CD14-positive monocyte (primary cell): ENCODE measurements at regions not wholly inside any gene's neighbourhood (a gene's known extent, or its start where the extent isn't known, plus 50 kb on each side); places are given as distances from the start of the nearest gene placed in this dataset.

Source experiments
- DNase-seq, 3 donors: peaks; one replicate each; pipeline ENCODE4 v3.0.0-alpha.2; 2011 to 2022
- H2AFZ ChIP-seq: 2 replicates; pipeline ENCODE4 v1.6.0; 2012; ENCODE audit warnings: mild to moderate bottlenecking, low read depth, low read length, inconsistent platforms; ENCODE audit not compliant: insufficient read depth, poor library complexity, severe bottlenecking
- H3K27ac ChIP-seq, 2 donors: 1 replicate in 1 of 2; 2 replicates in 1 of 2; pipeline ENCODE4 v1.5.1; 2012 to 2013; ENCODE audit warnings: low read length in 2 of 2, control low read depth in 1 of 2, inconsistent platforms in 1 of 2, low read depth in 1 of 2, mild to moderate bottlenecking in 1 of 2
- H3K27me3 ChIP-seq, 2 donors: one replicate each; pipeline versions ENCODE4 v1.6.0 to v1.6.1; 2011 to 2013; ENCODE audit warnings: low read length in 2 of 2; ENCODE audit not compliant: control insufficient read depth in 2 of 2, insufficient read depth in 2 of 2
- H3K36me3 ChIP-seq, 2 donors: replicated peaks in 1 of 2; 1 replicate in 1 of 2; 2 replicates in 1 of 2; pipeline versions ENCODE4 v1.5.1 to v1.6.1; 2012 to 2013; ENCODE audit warnings: low read length in 2 of 2, control low read depth in 1 of 2, inconsistent platforms in 1 of 2, mild to moderate bottlenecking in 1 of 2; ENCODE audit not compliant: insufficient read depth in 2 of 2, control insufficient read depth in 1 of 2
- H3K4me1 ChIP-seq, 2 donors: 1 replicate in 1 of 2; 2 replicates in 1 of 2; pipeline versions ENCODE4 v1.5.1 to v1.6.1; 2012 to 2013; ENCODE audit warnings: low read length in 2 of 2, control low read depth in 1 of 2, inconsistent platforms in 1 of 2, mild to moderate bottlenecking in 1 of 2, moderate library complexity in 1 of 2; ENCODE audit not compliant: insufficient read depth in 2 of 2, control insufficient read depth in 1 of 2
- H3K4me2 ChIP-seq: replicated peaks from 2 replicates; pipeline ENCODE3; 2012; ENCODE audit warnings: low read length, moderate library complexity, mild to moderate bottlenecking; ENCODE audit not compliant: poor library complexity, severe bottlenecking; ENCODE audit errors: extremely low read depth
- H3K4me3 ChIP-seq, 3 experiments: fragments of 200-600 bp in 1 of 3; sonication (generic) in 1 of 3; replicated peaks in 1 of 3; 1 replicate in 2 of 3; 2 replicates in 1 of 3; pipeline ENCODE4 v1.5.1; 2011 to 2013; ENCODE audit warnings: low read length in 3 of 3, mild to moderate bottlenecking in 3 of 3, control low read depth in 2 of 3, low read depth in 2 of 3, inconsistent platforms in 1 of 3, moderate library complexity in 1 of 3
- H3K79me2 ChIP-seq: 2 replicates; pipeline ENCODE4 v1.6.0; 2012; ENCODE audit warnings: mild to moderate bottlenecking, control low read depth, inconsistent platforms, low read length, moderate library complexity; ENCODE audit not compliant: insufficient read depth
- H3K9ac ChIP-seq: 2 replicates; pipeline ENCODE4 v1.6.0; 2017; ENCODE audit warnings: low read length, mild to moderate bottlenecking; ENCODE audit not compliant: insufficient read depth, poor library complexity, severe bottlenecking
- H3K9me3 ChIP-seq, 2 donors: replicated peaks in 1 of 2; 1 replicate in 1 of 2; 2 replicates in 1 of 2; pipeline versions ENCODE4 v1.5.1 to v1.6.1; 2012 to 2013; ENCODE audit warnings: low read length in 2 of 2, control low read depth in 1 of 2; ENCODE audit not compliant: control insufficient read depth in 1 of 2, insufficient read depth in 1 of 2
- H4K20me1 ChIP-seq: 2 replicates; pipeline ENCODE4 v1.6.0; 2012; ENCODE audit warnings: mild to moderate bottlenecking, low read length, control low read depth, moderate library complexity; ENCODE audit not compliant: insufficient read depth
- H3K27ac Mint-ChIP-seq, 7 donors: one replicate each; pipeline ENCODE4 v1.8.0; 2020; ENCODE audit warnings: mild to moderate bottlenecking in 7 of 7, mixed read lengths in 7 of 7, moderate library complexity in 6 of 7, inconsistent platforms in 2 of 7
- H3K27me3 Mint-ChIP-seq, 3 donors: one replicate each; pipeline ENCODE4 v1.8.0; 2021 to 2022; ENCODE audit warnings: low read depth in 3 of 3, mild to moderate bottlenecking in 3 of 3, mixed read lengths in 3 of 3, moderate library complexity in 3 of 3, inconsistent platforms in 1 of 3
- H3K36me3 Mint-ChIP-seq, 2 donors: one replicate each; pipeline ENCODE4 v1.8.0; 2020; ENCODE audit warnings: mixed read lengths in 2 of 2, inconsistent platforms in 1 of 2, mild to moderate bottlenecking in 1 of 2
- H3K4me1 Mint-ChIP-seq: one replicate; pipeline ENCODE4 v1.8.0; 2020; ENCODE audit warnings: mild to moderate bottlenecking, mixed read lengths
- H3K4me3 Mint-ChIP-seq, 2 donors: one replicate each; pipeline ENCODE4 v1.8.0; 2020; ENCODE audit warnings: mild to moderate bottlenecking in 2 of 2, mixed read lengths in 2 of 2, moderate library complexity in 1 of 2
- H3K9me3 Mint-ChIP-seq, 7 donors: one replicate each; pipeline ENCODE4 v1.8.0; 2020 to 2022; ENCODE audit warnings: mixed read lengths in 7 of 7, mild to moderate bottlenecking in 6 of 7, moderate library complexity in 6 of 7, inconsistent platforms in 2 of 7
- CTCF ChIP-seq: fragments of 200-600 bp; IDR thresholded peaks from one replicate; pipeline ENCODE4 v1.8.0; 2022; ENCODE audit warnings: antibody characterized with exemption, mild to moderate bottlenecking
- WGBS: methylation state at CpG from one replicate; pipeline ENCODE4 v1.1.5; 2013; ENCODE audit warnings: missing lambda C conversion rate; ENCODE audit not compliant: insufficient coverage; 5-methylcytosine and 5-hydroxymethylcytosine counted together
- intact Hi-C, 2 donors: fragments of 100-400 bp; cut with micrococcal nuclease; formaldehyde crosslinking; loops; one replicate each; pipeline versions ENCODE4 v1.15.0 to v1.15.1; 2023

GRCh38 chr18:65548316-65548715 is 202.5 kb upstream of the CDH7 start:
- Histone ChIP-seq H3K4me3 (no peak overlapping the region), H2AFZ (no peak overlapping the region), H3K27ac (no peak overlapping the region), H3K79me2 (no peaks in the 10 kb centered on the region), H3K36me3 (no peaks in the 10 kb centered on the region), H3K27me3 (no peaks in the 10 kb centered on the region), H3K9ac (no peak overlapping the region), H3K9me3 (no peaks in the 10 kb centered on the region), H4K20me1 (no peaks in the 10 kb centered on the region), H3K4me1 (no peaks in the 10 kb centered on the region), H3K4me2 (no peak overlapping the region)
- no CpG with 5 or more reads among the region's 3 CpGs for WGBS
- H3K27ac Mint-ChIP-seq: no peak overlapping the region
- no peak for DNase-seq
- H3K4me1 Mint-ChIP-seq: no peaks in the 10 kb centered on the region
- intact Hi-C loops: no loop called here
- H3K4me3 Mint-ChIP-seq: no peak overlapping the region
- no peaks in the 10 kb centered on the region for H3K36me3 Mint-ChIP-seq
- no peaks in the 10 kb centered on the region for H3K27me3 Mint-ChIP-seq
- H3K9me3 Mint-ChIP-seq: peaks cover 0 to 7% (median 2%) of the 10 kb centered on the region in 7 donors
- TF ChIP-seq CTCF: no peak

GRCh38 chr18:65547046-65547445 is 203.8 kb upstream of the CDH7 start:
- Mint-ChIP-seq H3K4me3 (no peak overlapping the region), H3K36me3 (no peaks in the 10 kb centered on the region), H3K4me1 (no peaks in the 10 kb centered on the region), H3K27ac (no peak overlapping the region), H3K9me3 (peaks cover 0 to 5% (median 2%) of the 10 kb centered on the region in 7 donors), H3K27me3 (no peaks in the 10 kb centered on the region)
- H3K27ac ChIP-seq: no peak overlapping the region
- H3K4me2 ChIP-seq: no peak overlapping the region
- no peaks in the 10 kb centered on the region for H4K20me1 ChIP-seq
- H3K27me3 ChIP-seq: no peaks in the 10 kb centered on the region
- no peaks in the 10 kb centered on the region for H3K79me2 ChIP-seq
- no peak overlapping the region for H2AFZ ChIP-seq
- H3K4me3 ChIP-seq: no peak overlapping the region
- no peaks in the 10 kb centered on the region for H3K4me1 ChIP-seq
- H3K36me3 ChIP-seq: no peaks in the 10 kb centered on the region
- no peak overlapping the region for H3K9ac ChIP-seq
- intact Hi-C loops: no loop called here
- DNase-seq: no peak
- no peaks in the 10 kb centered on the region for H3K9me3 ChIP-seq
- TF ChIP-seq CTCF: no peak
